Calu3 (cell line): ENCODE measurements at regions not wholly inside any gene's neighbourhood (a gene's known extent, or its start where the extent isn't known, plus 50 kb on each side); places are given as distances from the start of the nearest gene placed in this dataset.

Experiments used
- BruUV-seq: library from RNA; stranded (reverse); fragments of 400-500 nt; replicated peaks from 2 replicates; lab custom pipeline; 2021; lab: Mats Ljungman, UMichigan
- CTCF ChIA-PET: fragments of 300-600 bp; sonication (Branson Sonifier 250); formaldehyde crosslinking; loops from one replicate; lab custom pipeline; 2022; ENCODE audit warnings: antibody characterized with exemption; lab: Charles Lee
- DNase-seq: peaks from one replicate; pipeline ENCODE4 v3.0.0; 2022
- H3K27ac Mint-ChIP-seq: one replicate; pipeline ENCODE4 v1.8.0; 2022; ENCODE audit warnings: mixed read lengths; ENCODE audit not compliant: unreplicated experiment
- H3K27me3 Mint-ChIP-seq: one replicate; pipeline ENCODE4 v1.8.0; 2022; ENCODE audit warnings: mixed read lengths; ENCODE audit not compliant: unreplicated experiment
- H3K36me3 Mint-ChIP-seq: one replicate; pipeline ENCODE4 v1.8.0; 2022; ENCODE audit warnings: mild to moderate bottlenecking, moderate library complexity, mixed read lengths; ENCODE audit not compliant: insufficient read depth, unreplicated experiment
- H3K4me1 Mint-ChIP-seq: one replicate; pipeline ENCODE4 v1.8.0; 2022; ENCODE audit warnings: mild to moderate bottlenecking, low read depth, mixed read lengths; ENCODE audit not compliant: unreplicated experiment
- H3K4me3 Mint-ChIP-seq: one replicate; pipeline ENCODE4 v1.8.0; 2022; ENCODE audit warnings: mild to moderate bottlenecking, low read depth, moderate library complexity, mixed read lengths; ENCODE audit not compliant: unreplicated experiment
- H3K9me3 Mint-ChIP-seq: one replicate; pipeline ENCODE4 v1.8.0; 2022; ENCODE audit warnings: low read depth, mixed read lengths; ENCODE audit not compliant: unreplicated experiment
- CTCF ChIP-seq: fragments of 200-600 bp; IDR thresholded peaks from one replicate; pipeline ENCODE4 v1.8.0; 2022; ENCODE audit warnings: antibody characterized with exemption; ENCODE audit not compliant: unreplicated experiment
- intact Hi-C: fragments of 100-400 bp; cut with micrococcal nuclease; formaldehyde crosslinking; loops from one replicate; pipeline ENCODE4 v1.10.0; 2022; ENCODE audit not compliant: unreplicated experiment

DNA sequence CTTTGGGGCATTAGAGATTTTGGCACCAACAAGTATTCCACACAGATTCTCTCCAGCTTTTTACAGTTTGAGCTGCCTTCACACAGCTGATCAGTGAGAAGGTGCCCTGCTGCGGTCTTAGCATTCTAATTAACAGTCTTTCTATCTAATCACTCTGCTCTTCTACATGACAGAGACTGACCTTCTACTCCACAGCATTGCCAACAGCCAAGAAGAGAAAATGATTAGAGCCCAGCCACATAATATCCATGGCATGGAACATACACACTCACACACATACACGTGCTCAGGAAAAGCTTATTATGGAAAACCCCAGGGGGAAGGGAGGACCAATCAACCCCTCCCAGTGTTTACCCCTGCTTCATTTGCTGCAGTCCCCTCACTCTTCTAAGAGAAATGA lies 76.1 kb upstream of the PPP2R3A start:
- intact Hi-C loops = no loop called here
- no peaks in the 10 kb centered on the region for H3K27me3 Mint-ChIP-seq
- CTCF ChIA-PET = no interaction called here

DNA sequence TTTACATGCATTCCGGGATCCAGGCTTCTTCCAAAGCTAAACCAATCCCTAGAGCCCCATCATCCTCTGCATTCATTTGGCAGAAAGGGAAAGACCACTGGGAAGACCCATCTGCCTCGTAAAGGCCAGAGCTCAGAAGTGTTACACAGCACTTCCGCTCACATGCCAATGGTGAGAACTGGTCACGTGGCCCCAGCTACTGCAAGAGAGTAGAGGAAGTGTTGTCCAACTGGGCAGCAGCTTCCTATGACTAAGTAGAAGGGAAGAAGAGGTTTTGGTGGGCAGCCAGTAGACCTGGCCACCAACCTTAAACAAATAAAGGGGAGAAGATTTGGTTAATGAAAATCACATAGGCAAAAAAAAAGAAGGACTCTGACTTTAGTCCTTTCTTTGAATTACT lies 74.4 kb upstream of the PPP2R3A start:
- CTCF ChIA-PET = interaction anchor here (0.7 kb wide), 1 partner anchor 51 kb away, joined by 4 read pairs; no protein-coding TSS in a partner anchor
- intact Hi-C loops = loop anchor here (10.0 kb wide), 2 partner anchors 386 to 806 kb away; no protein-coding TSS in a partner anchor
- H3K27ac Mint-ChIP-seq = no peak overlapping the region
- no peak overlapping the region for H3K4me3 Mint-ChIP-seq
- no peak for DNase-seq
- H3K4me1 Mint-ChIP-seq = peaks cover 26% of the 10 kb centered on the region
- no peak for TF ChIP-seq CTCF
- H3K27me3 Mint-ChIP-seq = no peaks in the 10 kb centered on the region
- no peaks in the 10 kb centered on the region for H3K36me3 Mint-ChIP-seq
- H3K9me3 Mint-ChIP-seq = no peaks in the 10 kb centered on the region
- no TSS peak for BruUV-seq

More for the DNA sequence above, 76.1 kb upstream of the PPP2R3A start:
- Mint-ChIP-seq H3K9me3 (no peaks in the 10 kb centered on the region), H3K4me3 (no peak overlapping the region), H3K27ac (no peak overlapping the region), H3K4me1 (peaks cover 13% of the 10 kb centered on the region), H3K36me3 (no peaks in the 10 kb centered on the region)
- no TSS peak for BruUV-seq
- no peak for TF ChIP-seq CTCF
- DNase-seq = no peak

GRCh38 chr3:135895106-135895733 lies 70.3 kb upstream of the PPP2R3A start:
- no peaks in the 10 kb centered on the region for H3K36me3 Mint-ChIP-seq
- CTCF ChIA-PET = interaction anchor here (0.9 to 1.1 kb wide), 2 partner anchors 158 to 1100 kb away, joined by 3 read pairs; partner anchors contain the start of gene EPHB1
- intact Hi-C loops = loop anchor here (1.0 to 10.0 kb wide), 6 partner anchors 148 to 1295 kb away; no protein-coding TSS in a partner anchor
- no TSS peak for BruUV-seq
- peak overlapping the region; percentile 70 for H3K27ac Mint-ChIP-seq
- H3K4me3 Mint-ChIP-seq = no peak overlapping the region
- peaks cover 27% of the 10 kb centered on the region for H3K4me1 Mint-ChIP-seq
- no peaks in the 10 kb centered on the region for H3K27me3 Mint-ChIP-seq
- H3K9me3 Mint-ChIP-seq = no peaks in the 10 kb centered on the region
- peak; percentile 95 for TF ChIP-seq CTCF
- peak; percentile 90 for DNase-seq

GRCh38 chr3:135895734-135896121 lies 69.8 kb upstream of the PPP2R3A start:
- CTCF ChIA-PET = interaction anchor here (1.1 kb wide), 1 partner anchor 1101 kb away, joined by 3 read pairs; the partner anchor contains the start of gene EPHB1
- H3K27me3 Mint-ChIP-seq = no peaks in the 10 kb centered on the region
- peak overlapping the region; percentile 70 for H3K27ac Mint-ChIP-seq
- H3K9me3 Mint-ChIP-seq = no peaks in the 10 kb centered on the region
- H3K4me1 Mint-ChIP-seq = peaks cover 27% of the 10 kb centered on the region
- H3K36me3 Mint-ChIP-seq = no peaks in the 10 kb centered on the region
- no peak for DNase-seq
- intact Hi-C loops = loop anchor here (1.0 to 10.0 kb wide), 6 partner anchors 147 to 1295 kb away; no protein-coding TSS in a partner anchor
- TF ChIP-seq CTCF = no peak
- no TSS peak for BruUV-seq
- no peak overlapping the region for H3K4me3 Mint-ChIP-seq
